GM23338 (cell line): ENCODE measurements at regions not wholly inside any gene's neighbourhood (a gene's known extent, or its start where the extent isn't known, plus 50 kb on each side); places are given as distances from the start of the nearest gene placed in this dataset.

ENCODE experiments used
- ATAC-seq: fragments of 200-7000 bp; cut with Tn5 transposase; 3 replicates; pipeline ENCODE4 v1.9.1; 2020
- DNase-seq: peaks from one replicate; pipeline ENCODE4 v3.0.0-alpha.2; 2015; ENCODE audit warnings: low spot score
- H2AFZ ChIP-seq: fragments of 200-600 bp; sonication (generic); 2 replicates; pipeline ENCODE4 v1.8.0; 2016; ENCODE audit warnings: antibody characterized with exemption, mild to moderate bottlenecking, moderate library complexity
- H3F3A ChIP-seq: fragments of 200-600 bp; sonication (generic); replicated peaks from 2 replicates; pipeline ENCODE4 v1.8.0; 2017; ENCODE audit warnings: antibody characterized with exemption, mixed run types, low read depth
- H3K27ac ChIP-seq: fragments of 200-600 bp; sonication (generic); 2 replicates; pipeline ENCODE4 v1.6.1; 2016; ENCODE audit warnings: low read depth
- H3K27me3 ChIP-seq: fragments of 200-600 bp; sonication (generic); 2 replicates; pipeline ENCODE4 v1.8.0; 2016; ENCODE audit warnings: mild to moderate bottlenecking, mixed run types, moderate library complexity; ENCODE audit not compliant: insufficient read depth
- H3K36me3 ChIP-seq: fragments of 200-600 bp; sonication (generic); 2 replicates; pipeline ENCODE4 v1.8.0; 2016; ENCODE audit warnings: mild to moderate bottlenecking; ENCODE audit not compliant: insufficient read depth
- H3K4me1 ChIP-seq: fragments of 200-600 bp; sonication (generic); 2 replicates; pipeline ENCODE4 v1.8.0; 2016; ENCODE audit warnings: mild to moderate bottlenecking, moderate library complexity; ENCODE audit not compliant: insufficient read depth
- H3K4me2 ChIP-seq: fragments of 200-600 bp; sonication (generic); 2 replicates; pipeline ENCODE4 v1.7.1; 2017; ENCODE audit warnings: mixed run types
- H3K4me3 ChIP-seq: fragments of 200-600 bp; sonication (generic); 2 replicates; pipeline ENCODE4 v1.6.1; 2016; ENCODE audit warnings: mixed run types
- H3K79me2 ChIP-seq: fragments of 200-600 bp; sonication (generic); replicated peaks from 2 replicates; pipeline ENCODE4 v1.8.0; 2017; ENCODE audit warnings: mild to moderate bottlenecking; ENCODE audit not compliant: insufficient read depth
- H3K9me2 ChIP-seq: fragments of 200-600 bp; sonication (generic); 2 replicates; pipeline ENCODE4 v1.8.0; 2017; ENCODE audit not compliant: insufficient read depth
- H4K20me1 ChIP-seq: fragments of 200-600 bp; sonication (generic); replicated peaks from 2 replicates; pipeline ENCODE4 v1.8.0; 2017; ENCODE audit warnings: mild to moderate bottlenecking; ENCODE audit not compliant: insufficient read depth
- H3K27ac Mint-ChIP-seq: 2 replicates; pipeline ENCODE4 v1.8.0; 2020; ENCODE audit warnings: inconsistent platforms, mild to moderate bottlenecking, moderate library complexity, mixed read lengths
- H3K27me3 Mint-ChIP-seq: 3 replicates; pipeline ENCODE4 v1.8.0; 2022; ENCODE audit warnings: low read depth, mild to moderate bottlenecking, moderate library complexity, mixed read lengths, inconsistent platforms; ENCODE audit not compliant: insufficient read depth, poor library complexity
- H3K36me3 Mint-ChIP-seq: 3 replicates; pipeline ENCODE4 v1.8.0; 2021; ENCODE audit warnings: low read depth, mild to moderate bottlenecking, inconsistent platforms, moderate library complexity, mixed read lengths
- H3K4me1 Mint-ChIP-seq: 3 replicates; pipeline ENCODE4 v1.8.0; 2020; ENCODE audit warnings: mild to moderate bottlenecking, inconsistent platforms, mixed read lengths
- H3K4me3 Mint-ChIP-seq: 3 replicates; pipeline ENCODE4 v1.8.0; 2021; ENCODE audit warnings: moderate library complexity, mild to moderate bottlenecking, inconsistent platforms, mixed read lengths
- H3K9me3 Mint-ChIP-seq: 3 replicates; pipeline ENCODE4 v1.8.0; 2020; ENCODE audit warnings: moderate library complexity, mild to moderate bottlenecking, inconsistent platforms, mixed read lengths
- CREB1 ChIP-seq: fragments of 250-450 bp; sonication (Bioruptor Pico); IDR thresholded peaks from 2 replicates; pipeline ENCODE4 v1.5.0; 2020; ENCODE audit warnings: low read depth, mild to moderate bottlenecking, moderate library complexity
- CTCF ChIP-seq, 2 experiments: fragments of 200-600 bp in 1 of 2; sonication (generic) in 1 of 2; conservative IDR thresholded peaks; 2 replicates each; pipeline versions ENCODE4 v1.5.1 to v1.6.1; 2016 to 2017; ENCODE audit warnings: antibody characterized with exemption in 2 of 2, low read depth in 2 of 2, mild to moderate bottlenecking in 2 of 2, moderate library complexity in 1 of 2
- ETS1 ChIP-seq: IDR thresholded peaks from 2 replicates; pipeline ENCODE4 v1.6.1; 2016; ENCODE audit warnings: antibody characterized with exemption
- EZH2 ChIP-seq: fragments of 200-600 bp; sonication (generic); IDR thresholded peaks from one replicate; pipeline ENCODE4 v1.8.0; 2017; ENCODE audit warnings: antibody characterized with exemption, mild to moderate bottlenecking, low read depth; ENCODE audit not compliant: unreplicated experiment
- EZH2phosphoT487 ChIP-seq: fragments of 200-600 bp; sonication (generic); IDR thresholded peaks from one replicate; pipeline ENCODE4 v1.8.1; 2018; ENCODE audit warnings: antibody characterized with exemption; ENCODE audit not compliant: unreplicated experiment
- NANOG ChIP-seq: IDR thresholded peaks from 2 replicates; pipeline ENCODE4 v1.6.1; 2016; ENCODE audit warnings: antibody characterized with exemption, borderline replicate concordance
- REST ChIP-seq: IDR thresholded peaks from one replicate; pipeline ENCODE4 v1.6.1; 2018; ENCODE audit warnings: antibody characterized with exemption; ENCODE audit not compliant: unreplicated experiment
- STAT1 ChIP-seq: IDR thresholded peaks from one replicate; pipeline ENCODE4 v1.6.1; 2016; ENCODE audit warnings: antibody characterized with exemption; ENCODE audit not compliant: unreplicated experiment
- ZNF114 ChIP-seq: fragments of 250-450 bp; sonication (Bioruptor Pico); IDR thresholded peaks from 2 replicates; pipeline ENCODE4 v1.5.0; 2020; ENCODE audit warnings: mild to moderate bottlenecking, moderate library complexity
- ZNF331 ChIP-seq: fragments of 250-450 bp; sonication (Bioruptor Pico); IDR thresholded peaks from 2 replicates; pipeline ENCODE4 v1.5.0; 2020; ENCODE audit warnings: low read depth, mild to moderate bottlenecking, moderate library complexity
- ZNF462 ChIP-seq: fragments of 250-450 bp; sonication (Bioruptor Pico); IDR thresholded peaks from 2 replicates; pipeline ENCODE4 v1.5.0; 2020; ENCODE audit warnings: mild to moderate bottlenecking, moderate library complexity

GRCh38 chr4:155005395-155006090, 202.9 kb upstream of the NPY2R start:
- peaks cover 5% of the 10 kb centered on the region; the same call in 1 of the 2 replicates for H3K4me1 ChIP-seq
- no peak overlapping the region for H3K4me3 ChIP-seq
- Mint-ChIP-seq H3K9me3 (no peaks in the 10 kb centered on the region), H3K27me3 (no peaks in the 10 kb centered on the region), H3K4me3 (no peak overlapping the region), H3K36me3 (no peaks in the 10 kb centered on the region), H3K27ac (no peak overlapping the region), H3K4me1 (peaks cover 7% of the 10 kb centered on the region; the same call in 2 of the 3 replicates)
- no peaks in the 10 kb centered on the region for H3K27me3 ChIP-seq
- ATAC-seq (no peak), DNase-seq (no peak)
- H3K36me3 ChIP-seq = no peaks in the 10 kb centered on the region
- no peak overlapping the region for H3K4me2 ChIP-seq
- H3K79me2 ChIP-seq = no peaks in the 10 kb centered on the region
- H3K27ac ChIP-seq = no peak overlapping the region
- TF ChIP-seq ZNF462 (CRISPR knock-in tag) (no peak), STAT1 (no peak), REST (no peak), EZH2phosphoT487 (no peak), CREB1 (CRISPR knock-in tag) (no peak), CTCF (conservative IDR thresholded peaks at IDR 0.05; ENCODE audit: low read depth in 2 of 2) (no peak), EZH2 (no peak), ZNF114 (CRISPR knock-in tag) (no peak), ZNF331 (CRISPR knock-in tag) (no peak), NANOG (no peak), ETS1 (no peak)
- H2AFZ ChIP-seq = peak overlapping the region; percentile 84
- H4K20me1 ChIP-seq = no peaks in the 10 kb centered on the region
- no peaks in the 10 kb centered on the region for H3K9me2 ChIP-seq
- H3F3A ChIP-seq = no peaks in the 10 kb centered on the region
